ENCODE measurements at regions not wholly inside any gene's neighbourhood (a gene's known extent, or its start where the extent isn't known, plus 50 kb on each side); places are given as distances from the start of the nearest gene placed in this dataset.

GRCh38 chr14:65185829-65186228, 83.5 kb upstream of the MAX start:
- DNase-seq (ENCODE audit: low read depth in 2 of 2, low spot score in 1 of 2), result no peak

DNA sequence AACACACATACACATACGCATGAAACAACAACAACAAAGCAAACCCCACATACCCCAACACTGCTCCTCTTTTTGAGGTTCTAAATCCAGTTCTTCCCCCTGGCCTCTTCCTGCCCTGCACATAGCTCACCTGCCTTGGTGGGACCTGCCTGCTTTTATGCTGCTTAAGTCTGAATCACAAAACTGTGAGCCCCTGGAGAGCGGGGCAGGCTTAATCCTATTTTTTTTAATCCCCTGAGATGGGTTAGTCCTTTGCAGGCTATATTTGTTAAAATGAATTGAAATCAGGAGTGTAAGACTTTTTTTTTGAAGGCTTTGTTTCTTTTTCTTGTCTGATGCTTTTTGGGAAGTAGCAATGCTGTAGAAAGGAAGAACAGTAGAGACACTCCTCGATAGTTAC, 84.6 kb upstream of the MAX start:
- DNase-seq (ENCODE audit: low read depth in 2 of 2, low spot score in 1 of 2), result no peak

DNA sequence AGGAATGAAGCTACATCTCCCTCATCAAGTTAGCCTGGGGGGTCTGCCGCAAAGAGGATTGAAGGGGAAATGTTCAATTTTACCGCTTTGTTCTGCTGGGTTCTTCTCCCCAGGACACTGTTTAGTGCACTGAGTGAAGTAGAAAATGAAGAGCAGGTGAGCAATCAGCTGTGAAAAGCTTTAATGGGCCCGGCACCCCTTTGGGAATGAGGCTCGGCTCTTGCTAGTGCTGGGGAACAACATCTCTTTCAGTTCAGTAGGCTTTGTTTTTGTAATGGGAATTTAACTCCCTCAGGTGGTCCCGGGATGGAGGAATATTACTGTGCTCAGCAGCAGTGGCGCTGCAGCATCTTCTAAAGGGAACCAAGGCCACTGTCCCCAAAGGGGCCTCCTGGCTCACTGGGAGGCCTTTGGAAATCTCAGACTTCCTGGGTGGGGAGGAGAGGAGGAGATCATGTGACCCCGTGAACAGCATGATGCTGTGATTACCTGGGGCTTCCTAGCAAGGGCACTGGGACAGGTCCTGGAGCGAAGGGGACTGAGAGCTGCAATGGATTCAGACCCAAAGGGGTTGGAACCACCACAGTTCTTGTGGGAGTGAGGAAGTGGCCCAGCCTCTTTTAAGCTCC, 85.2 kb upstream of the MAX start:
- DNase-seq (ENCODE audit: low read depth in 2 of 2, low spot score in 1 of 2), result no peak

DNA sequence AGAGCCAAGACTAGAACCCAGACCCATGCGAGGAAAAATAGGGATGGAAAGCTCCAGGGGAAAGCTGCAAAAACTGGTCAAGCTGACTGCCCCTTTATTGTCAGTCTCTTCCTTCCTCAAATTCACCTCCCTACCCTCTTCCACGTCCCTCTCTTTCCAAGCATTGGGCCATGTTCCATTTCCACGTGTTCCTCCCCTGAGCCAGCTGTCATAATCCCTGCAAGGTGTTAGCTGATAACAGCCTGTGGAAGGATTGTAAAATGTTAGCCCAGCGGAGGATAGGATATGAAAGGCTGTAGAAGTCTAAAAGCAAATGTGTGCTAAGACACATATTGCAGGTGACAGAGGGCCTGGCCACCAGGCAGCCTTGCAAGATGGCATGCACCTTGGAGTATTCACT, 88.0 kb upstream of the MAX start:
- no peak for DNase-seq (ENCODE audit: low read depth in 2 of 2, low spot score in 1 of 2)

- no peak for DNase-seq (ENCODE audit: low read depth in 2 of 2, low spot score in 1 of 2)
Measured at GRCh38 chr14:65191716-65192115, 89.4 kb upstream of the MAX start.

GRCh38 chr14:65192686-65193085, 90.4 kb upstream of the MAX start:
- no peak for DNase-seq (ENCODE audit: low read depth in 2 of 2, low spot score in 1 of 2)

- DNase-seq (ENCODE audit: low read depth in 2 of 2, low spot score in 1 of 2), result no peak
Measured at GRCh38 chr14:65193916-65194590, 91.7 kb upstream of the MAX start.

GRCh38 chr14:65195042-65195719, 92.9 kb upstream of the MAX start:
- DNase-seq (ENCODE audit: low read depth in 2 of 2, low spot score in 1 of 2), result no peak

DNA sequence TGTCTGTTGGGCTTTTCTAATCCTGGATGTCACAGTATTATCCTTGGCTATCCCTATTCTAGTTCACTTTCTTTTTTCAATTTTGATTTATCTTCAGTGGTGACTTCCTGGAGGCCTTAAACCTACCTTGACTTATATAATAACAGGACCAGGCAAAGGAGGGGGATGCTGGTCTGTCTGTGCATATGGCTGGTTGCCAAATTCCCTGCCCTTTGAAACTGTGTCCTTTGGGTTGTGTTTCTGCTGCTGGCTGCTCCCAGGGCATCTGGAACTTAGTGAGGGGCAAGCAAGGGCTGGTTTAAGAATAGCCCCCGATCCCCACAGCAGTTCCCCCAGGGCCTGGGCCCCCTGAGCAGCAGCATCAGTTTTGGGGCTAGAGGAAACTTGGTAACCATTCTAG, 96.0 kb upstream of the MAX start:
- DNase-seq (ENCODE audit: low read depth in 2 of 2, low spot score in 1 of 2), result no peak

DNA sequence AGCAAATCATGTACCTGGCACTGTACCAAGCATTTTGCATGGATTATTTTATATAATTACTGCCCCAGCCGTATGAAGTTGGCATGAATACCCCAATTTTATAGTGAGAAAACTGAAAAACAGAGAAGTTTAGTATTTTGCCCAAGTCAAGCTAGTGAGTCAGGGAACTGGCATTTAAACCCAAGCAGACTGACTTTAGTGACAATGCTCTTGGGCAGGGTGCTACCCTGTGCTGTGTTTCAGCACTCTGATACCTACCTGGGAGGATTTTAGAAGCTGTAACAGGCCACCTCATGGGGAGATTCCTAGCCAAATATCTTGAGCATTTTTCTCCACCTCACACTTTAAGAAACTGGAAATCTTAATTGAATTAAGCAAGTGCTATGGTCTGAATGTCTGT, 98.1 kb upstream of the MAX start:
- DNase-seq (ENCODE audit: low read depth in 2 of 2, low spot score in 1 of 2), result no peak

DNA sequence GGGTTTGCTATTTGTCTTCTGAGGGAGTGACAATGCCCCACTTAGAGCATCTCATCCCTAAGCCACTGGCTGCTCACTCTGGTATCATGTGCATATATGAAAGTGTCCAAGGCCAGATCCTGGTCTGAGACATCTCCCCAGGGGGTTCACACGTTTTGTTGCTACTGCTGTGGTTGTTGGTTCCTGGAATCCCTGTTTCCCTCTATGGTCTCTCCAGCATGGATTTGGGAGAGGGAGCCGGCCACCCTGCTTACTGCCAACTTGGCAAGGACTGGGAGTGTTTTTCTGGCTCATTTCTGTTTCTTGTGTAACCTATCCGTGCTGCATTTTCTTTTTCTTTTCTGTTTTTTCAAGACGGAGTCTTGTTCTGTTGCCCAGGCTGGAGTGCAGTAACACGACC, 101.3 kb upstream of the MAX start:
- DNase-seq (ENCODE audit: low read depth in 2 of 2, low spot score in 1 of 2), result no peak

DNA sequence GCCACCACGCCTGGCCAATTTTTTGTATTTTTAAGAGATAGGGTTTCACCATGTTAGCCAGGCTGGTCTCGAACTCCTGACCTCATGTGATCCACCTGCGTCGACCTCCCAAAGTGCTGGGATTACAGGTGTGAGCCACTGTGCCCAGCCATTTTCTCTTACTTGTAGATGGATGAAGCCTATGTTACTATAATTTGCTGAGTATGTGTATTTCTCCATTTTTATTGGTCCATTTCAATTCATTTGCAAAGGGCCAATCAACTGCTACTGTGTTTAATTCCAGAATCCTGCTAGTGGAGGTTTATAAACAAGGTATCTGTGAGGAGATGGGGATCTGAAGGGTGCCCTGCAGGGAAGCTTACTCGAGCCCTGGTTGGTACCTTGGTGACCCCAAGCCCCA, 101.7 kb upstream of the MAX start:
- no peak for DNase-seq (ENCODE audit: low read depth in 2 of 2, low spot score in 1 of 2)

DNA sequence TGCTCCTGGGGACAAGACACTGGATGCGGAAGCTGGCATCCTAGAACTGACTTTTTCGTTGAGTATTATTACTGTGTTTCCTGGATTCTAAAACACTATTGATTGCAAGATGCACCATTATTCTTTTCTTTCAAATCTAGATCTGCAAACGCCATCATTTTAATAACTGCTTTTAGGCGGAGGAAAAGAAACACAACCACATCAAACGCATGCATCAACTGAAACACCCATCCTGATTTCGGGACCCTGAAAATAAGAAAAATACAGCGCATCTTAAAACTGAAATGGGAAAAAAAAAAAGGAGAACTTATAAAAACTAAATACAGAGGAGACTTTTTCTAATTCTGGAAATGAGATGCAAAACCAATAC, 103.7 kb upstream of the MAX start:
- DNase-seq (ENCODE audit: low read depth in 2 of 2, low spot score in 1 of 2), result no peak

GRCh38 chr14:65206448-65207096, 104.3 kb upstream of the MAX start:
- DNase-seq (ENCODE audit: low read depth in 2 of 2, low spot score in 1 of 2), result no peak

DNA sequence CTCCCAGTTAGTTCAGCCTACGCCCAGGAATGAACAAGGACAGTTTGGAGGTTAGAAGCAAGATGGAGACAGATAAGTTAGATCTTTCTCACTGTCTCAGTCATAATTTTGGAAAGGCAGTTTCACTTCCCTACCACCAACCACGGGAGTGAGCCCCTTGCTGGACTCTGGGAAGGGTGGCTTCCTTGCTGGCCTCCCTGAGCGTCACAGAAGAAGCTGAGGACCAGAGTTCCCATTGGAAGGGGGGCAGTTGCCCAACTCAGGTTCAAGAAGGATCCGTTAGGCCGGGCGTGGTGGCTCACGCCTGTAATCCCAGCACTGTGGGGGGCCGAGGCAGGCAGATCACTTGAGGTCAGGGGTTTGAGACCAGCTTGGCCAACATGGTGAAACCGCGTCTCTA, 106.2 kb upstream of the MAX start:
- no peak for DNase-seq (ENCODE audit: low read depth in 2 of 2, low spot score in 1 of 2)

- DNase-seq (ENCODE audit: low read depth in 2 of 2, low spot score in 1 of 2), result no peak
Measured at GRCh38 chr14:65210118-65210821, 108.0 kb upstream of the MAX start.

- no peak for DNase-seq (ENCODE audit: low read depth in 2 of 2, low spot score in 1 of 2)
Measured at GRCh38 chr14:65210822-65211182, 108.5 kb upstream of the MAX start.

DNA sequence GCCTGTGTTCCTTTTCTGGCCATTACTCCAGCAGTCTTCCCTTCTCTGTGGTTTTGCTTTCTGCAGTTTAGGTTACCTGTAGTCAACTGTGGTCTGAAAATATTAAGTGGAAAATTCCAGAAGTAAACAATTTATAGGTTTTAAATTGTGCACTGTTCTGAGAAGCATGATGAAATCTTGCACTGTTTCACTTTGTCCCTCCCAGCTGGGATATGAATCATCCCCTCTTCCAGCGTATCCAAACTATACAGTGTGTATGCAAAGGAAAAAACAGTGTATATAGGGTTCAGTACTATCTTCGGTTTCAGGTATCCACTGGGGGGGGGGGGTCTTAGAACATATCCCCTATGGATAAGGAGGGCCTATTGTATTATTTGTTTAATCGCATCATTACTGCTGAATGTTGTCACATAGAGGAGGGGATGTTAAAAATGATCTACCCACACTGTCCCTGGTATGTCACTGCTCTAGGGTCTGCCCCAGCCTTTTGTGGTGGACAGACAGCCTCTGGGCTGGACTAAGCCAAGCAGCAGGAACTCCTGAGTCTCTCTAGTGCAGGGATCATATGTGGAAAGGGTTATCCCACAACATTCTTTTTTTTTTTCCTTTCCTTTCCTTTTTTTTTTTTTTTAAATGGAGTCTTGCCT, 109.1 kb upstream of the MAX start:
- no peak for DNase-seq (ENCODE audit: low read depth in 2 of 2, low spot score in 1 of 2)

GRCh38 chr14:65213316-65213715, 111.0 kb upstream of the MAX start:
- DNase-seq (ENCODE audit: low read depth in 2 of 2, low spot score in 1 of 2), result no peak

DNA sequence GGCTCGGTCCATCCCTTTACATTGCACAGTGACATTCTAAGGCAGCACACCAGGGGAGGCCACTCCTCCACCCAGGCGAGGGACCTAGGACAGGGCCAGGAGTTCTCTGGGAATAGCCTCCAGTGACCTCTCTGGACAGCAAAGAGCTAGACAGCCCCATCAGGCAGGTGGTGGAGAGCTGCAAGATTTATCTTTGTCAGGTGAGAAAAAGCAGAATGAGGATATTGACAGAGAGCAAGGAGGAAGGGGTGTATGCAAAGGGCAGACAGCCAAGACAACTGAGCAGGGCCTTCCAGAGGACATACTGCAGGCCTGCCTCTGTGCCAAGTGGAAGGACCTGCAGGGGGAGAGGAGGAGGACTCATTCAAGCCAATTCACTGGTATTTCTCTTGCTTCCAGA, 112.4 kb upstream of the MAX start:
- DNase-seq (ENCODE audit: low read depth in 2 of 2, low spot score in 1 of 2), result no peak

- no peak for DNase-seq (ENCODE audit: low read depth in 2 of 2, low spot score in 1 of 2)
Measured at GRCh38 chr14:65219353-65219752, 117.0 kb upstream of the MAX start.
